ENCODE measurements at regions not wholly inside any gene's neighbourhood (a gene's known extent, or its start where the extent isn't known, plus 50 kb on each side); places are given as distances from the start of the nearest gene placed in this dataset.

DNA sequence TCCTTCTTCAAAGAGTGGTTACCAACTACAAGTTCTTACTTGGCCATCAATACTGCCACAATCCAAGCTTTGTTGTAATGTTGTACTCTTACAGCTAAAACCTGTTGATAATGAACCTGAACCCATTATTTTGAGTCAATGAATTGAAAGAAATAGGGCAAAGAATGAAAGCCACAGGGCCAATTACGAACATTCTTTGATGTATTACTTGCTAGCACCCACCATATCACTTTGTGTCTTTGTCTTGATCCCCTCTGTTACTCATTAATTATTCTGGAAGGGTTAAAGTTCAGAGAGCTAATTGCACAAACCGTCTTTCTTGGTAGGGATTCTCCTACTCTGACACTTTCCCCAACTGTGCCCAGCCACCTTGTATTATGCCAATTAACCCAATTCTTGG, 53.2 kb upstream of the TFEC start:
- DNase-seq (ENCODE audit: low read depth, low spot score) = no peak

DNA sequence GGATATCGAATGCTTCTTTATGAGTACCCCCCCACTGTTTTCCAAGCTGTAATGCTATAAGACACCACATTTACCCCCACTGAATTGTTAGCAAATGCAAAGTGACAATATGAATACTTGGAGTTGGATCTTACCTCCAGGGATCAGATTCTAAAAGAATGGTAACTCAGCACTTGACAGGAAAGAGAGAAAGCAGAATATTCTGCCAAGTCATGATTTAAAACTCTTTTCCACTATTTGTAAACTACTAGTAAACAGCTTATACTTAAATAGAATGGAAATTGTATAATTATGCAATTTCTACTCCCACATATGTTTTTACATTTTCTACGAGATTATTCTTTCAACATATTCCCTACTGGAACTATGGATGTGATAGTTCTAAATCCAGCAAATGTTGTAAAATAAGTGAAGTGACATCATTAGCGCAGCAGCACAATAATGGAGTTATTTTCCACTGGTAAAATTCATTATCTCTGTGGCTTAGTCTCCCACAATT, 56.0 kb upstream of the TFEC start:
- DNase-seq (ENCODE audit: low read depth, low spot score) = no peak

DNA sequence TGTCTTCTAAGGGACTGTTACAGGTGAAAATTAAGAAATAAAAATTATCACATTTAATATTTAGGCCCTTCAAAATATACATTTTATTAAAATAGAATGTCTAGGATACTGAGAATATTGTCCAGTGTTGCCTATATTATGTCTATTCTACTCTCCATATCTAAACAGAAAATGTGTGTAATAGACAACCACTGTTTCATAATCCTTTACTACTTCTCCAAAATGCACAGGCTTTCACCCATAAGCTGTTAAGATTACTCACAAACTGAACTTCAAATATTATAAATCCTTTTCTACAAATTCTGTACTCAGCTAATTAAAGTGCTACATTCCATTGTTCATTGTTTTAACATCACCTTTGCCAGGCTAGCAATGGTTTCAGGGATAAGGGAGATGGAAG, 56.7 kb upstream of the TFEC start:
- DNase-seq (ENCODE audit: low read depth, low spot score) = no peak

DNA sequence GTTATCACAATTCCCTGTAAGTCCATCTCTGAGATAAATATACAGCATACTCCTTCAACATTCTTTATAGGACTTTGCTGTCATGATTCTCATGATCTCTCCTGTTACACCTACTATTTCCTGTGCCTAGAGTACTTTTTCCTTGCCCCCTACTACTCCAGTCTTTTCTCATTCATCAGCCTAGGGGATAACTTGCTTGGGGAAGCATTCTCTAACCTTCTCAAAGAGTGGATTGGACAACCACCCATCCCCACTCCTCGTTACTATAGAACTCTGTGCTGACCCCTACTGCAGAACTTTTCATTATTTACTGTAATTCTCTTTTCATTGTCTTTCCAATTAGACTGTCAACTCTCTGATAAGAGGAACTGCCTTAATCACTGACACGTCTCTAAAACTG, 57.4 kb upstream of the TFEC start:
- DNase-seq (ENCODE audit: low read depth, low spot score) = peak; percentile 1

DNA sequence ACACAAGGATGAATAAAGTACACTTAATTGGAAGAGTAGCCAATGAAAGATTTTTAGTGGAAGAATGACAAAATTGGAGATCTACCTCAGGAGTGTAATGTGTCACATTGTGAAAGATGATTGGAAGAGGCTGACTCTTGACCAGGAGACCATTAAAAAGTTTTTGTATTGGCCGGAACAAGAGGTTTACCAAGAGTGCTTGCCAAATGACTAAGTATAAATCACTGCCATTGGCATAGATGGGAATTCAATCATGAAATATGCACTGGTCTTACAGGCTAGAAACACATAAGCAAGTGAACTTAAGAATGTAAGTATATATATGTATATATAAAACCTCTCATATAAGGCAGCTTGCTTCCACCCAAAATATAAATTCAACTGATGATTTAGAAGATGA, 58.7 kb upstream of the TFEC start:
- no peak for DNase-seq (ENCODE audit: low read depth, low spot score)

DNA sequence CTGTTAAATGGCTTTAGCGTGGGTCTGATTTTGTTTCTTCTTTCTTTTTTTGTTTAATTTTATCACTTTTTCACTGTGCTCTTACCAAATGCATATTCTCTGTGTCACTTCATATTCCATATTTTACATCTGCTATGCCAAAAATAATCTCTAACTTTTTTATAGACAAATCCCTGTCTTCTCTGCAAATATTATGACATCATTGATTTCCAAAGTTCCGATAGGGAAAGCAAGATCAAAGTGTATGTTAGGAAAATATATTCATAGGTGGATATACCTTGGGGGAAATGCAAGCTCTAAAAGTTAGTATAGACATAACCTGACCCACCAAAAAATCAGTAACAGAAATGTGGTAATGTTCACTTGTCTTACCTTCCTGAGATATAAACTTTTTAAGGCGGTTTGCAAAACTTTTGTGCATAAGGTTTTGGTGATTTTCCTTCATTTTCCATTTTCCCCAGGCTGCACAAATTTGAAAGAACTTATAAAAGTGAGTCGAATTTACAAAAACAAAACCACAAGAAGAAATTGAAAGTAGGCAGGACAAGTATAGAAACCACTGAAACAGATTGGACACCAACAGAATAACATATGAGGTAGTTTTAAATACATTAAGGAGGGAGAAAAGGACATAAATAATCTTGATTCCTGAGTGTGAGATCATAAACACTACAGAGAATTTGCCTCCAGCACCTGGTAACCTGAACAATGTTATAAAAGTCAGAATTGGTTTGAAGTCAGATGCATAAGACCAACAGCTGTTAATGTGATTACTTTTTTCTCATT, 63.1 kb upstream of the TFEC start:
- DNase-seq (ENCODE audit: low read depth, low spot score) = no peak

DNA sequence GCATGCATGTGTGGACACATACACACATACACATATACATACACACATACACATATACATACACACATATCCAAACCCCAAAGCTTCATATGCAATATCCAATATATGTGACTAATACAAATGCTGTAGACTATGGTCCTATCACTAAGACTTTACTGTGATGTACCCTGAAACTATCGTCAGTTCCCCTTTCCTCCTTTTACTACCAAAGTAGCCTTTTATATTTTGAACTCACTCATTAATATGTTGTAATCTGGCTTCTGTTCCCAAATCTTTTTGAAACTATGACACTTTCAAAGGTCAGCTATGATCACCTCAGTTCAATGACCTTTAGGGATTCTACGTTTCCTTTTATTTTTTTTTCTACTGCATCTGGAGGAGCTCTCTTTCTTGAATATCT, 64.8 kb upstream of the TFEC start:
- DNase-seq (ENCODE audit: low read depth, low spot score) = no peak

DNA sequence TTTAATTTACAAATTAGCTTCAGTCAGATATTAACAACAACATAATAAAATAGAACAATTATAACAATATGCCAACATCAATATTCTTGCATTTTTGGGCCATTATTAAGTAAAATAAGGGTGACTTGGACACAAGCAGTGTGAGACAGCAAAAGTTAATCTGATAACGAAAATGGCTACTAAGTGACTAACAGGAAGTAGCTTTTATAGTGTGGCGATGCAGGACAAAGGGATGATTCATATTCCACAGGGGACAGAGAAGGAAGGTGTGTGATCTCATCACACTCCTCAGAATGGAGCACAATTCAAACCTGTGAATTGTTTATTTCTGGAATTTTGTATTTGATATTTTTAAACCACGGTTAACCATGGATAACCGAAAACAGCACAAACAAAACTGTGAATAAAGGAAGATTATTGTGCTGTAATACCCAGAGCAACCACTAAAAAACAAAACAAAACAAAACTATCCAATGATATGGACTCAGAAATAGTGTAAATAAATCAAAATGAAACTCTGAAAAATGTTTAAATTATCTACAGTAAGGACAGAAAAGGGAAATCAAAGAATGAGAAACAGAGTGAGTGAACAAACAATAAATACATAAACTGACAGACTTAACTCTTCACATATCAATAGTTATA, 66.9 kb upstream of the TFEC start:
- no peak for DNase-seq (ENCODE audit: low read depth, low spot score)

DNA sequence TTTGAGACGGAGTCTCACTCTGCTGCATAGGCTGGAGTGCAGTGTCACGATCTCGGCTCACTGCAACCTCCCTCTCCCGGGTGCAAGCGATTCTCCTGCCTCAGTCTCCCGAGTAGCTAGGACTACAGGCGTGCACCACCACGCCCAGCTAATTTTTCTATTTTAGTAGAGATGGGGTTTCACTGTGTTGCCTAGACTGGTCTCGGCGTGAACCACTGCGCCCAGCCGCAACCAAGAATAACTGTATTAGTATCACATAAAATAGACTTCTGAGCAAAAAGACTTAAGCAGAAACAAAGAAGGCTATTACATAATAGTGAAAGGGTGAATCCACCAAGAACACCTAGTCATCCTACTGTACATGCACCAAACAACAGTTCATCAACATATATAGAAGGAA, 67.6 kb upstream of the TFEC start:
- DNase-seq (ENCODE audit: low read depth, low spot score) = no peak

DNA sequence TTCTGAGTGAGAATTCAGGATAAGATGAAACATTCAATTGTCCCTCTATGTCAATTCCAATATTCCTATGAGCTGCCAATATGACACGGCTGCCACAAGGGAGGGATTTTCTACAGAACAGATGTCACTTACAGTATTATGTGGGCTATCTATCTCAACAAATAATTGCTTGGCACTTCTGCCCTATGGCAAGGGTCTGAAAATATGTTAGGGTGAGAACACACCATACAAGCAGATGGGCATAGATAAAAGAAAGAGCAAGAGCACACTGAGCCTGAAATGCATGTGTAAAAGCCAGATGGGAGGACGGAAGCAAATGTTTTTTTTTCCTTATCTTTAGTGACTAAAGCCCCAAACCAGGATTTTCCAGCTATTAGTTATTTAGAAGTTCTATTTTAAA, 70.1 kb upstream of the TFEC start:
- DNase-seq (ENCODE audit: low read depth, low spot score) = no peak

DNA sequence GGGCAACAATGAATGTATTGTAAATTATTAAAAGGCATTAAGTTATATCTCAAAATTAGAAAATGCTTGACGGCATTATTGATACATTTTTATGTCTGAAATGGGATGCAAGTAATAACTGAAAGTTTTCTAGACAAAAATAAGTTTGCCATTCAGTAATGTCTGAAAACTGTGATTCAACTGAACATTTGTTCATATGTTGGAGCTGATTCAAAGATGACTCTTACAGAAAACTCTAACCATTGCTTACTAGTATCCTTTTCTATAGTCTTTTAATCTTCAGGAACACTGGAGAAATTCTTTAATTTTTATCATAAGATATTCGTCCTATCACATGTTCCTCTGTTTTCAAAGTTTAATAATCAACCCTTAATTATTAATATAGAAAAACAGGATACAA, 71.1 kb upstream of the TFEC start:
- DNase-seq (ENCODE audit: low read depth, low spot score) = no peak

DNA sequence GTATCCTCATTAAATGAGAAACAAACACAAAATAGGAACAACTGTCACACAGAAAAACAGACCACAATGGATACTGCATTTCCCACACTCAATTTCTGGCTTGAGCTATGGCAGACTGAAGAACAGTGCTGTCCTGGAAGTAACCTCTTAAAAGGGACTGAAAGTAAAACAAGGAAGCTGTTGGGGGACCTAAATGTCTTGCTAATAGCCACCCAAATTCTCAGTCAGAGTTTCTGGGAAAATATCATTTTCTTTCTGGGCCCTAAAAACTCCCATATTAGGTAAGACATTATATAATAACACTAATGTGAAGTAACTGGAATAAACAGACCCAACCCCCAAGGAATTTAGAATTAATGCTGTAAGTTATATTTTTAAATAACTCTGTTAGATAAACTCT, 80.9 kb upstream of the TFEC start:
- DNase-seq (ENCODE audit: low read depth, low spot score) = no peak

DNA sequence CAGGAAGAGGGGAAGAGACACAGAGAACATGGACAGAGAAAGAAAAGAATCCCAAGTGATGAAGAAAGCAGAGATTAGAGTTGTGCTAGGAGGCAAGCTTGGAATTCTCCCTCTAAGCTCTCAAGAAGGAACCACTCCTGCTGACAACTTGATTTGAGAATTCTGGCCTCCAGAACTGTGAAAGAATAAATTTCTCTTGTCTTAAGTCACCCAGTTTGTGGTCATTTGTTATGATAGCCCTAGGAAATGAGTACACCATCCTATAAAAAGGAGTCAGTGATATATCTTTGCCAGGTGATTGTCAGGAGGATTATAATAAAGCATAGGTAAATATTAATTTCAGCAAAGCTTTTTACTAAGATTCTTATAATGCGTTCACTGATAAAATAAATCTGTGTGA, 82.7 kb upstream of the TFEC start:
- DNase-seq (ENCODE audit: low read depth, low spot score) = no peak

DNA sequence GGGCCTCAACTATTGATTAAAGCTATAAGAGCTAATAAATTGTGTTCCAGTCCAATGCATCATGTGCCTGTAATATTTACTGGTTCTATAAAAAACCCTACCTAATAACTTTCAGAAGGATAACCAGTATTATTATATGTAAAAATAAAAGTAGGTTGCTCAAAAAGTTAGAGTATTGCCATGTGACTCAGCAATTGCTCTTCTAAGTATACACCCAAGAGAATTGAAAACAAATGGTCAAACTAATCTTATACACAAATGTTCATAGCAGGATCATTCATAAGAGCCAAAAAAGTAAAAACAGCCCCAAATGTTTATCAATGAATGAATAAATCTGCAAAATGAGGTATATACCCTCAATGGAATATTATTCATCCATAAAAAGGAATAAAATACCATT, 89.5 kb upstream of the TES start:
- no peak for DNase-seq (ENCODE audit: low read depth, low spot score)

DNA sequence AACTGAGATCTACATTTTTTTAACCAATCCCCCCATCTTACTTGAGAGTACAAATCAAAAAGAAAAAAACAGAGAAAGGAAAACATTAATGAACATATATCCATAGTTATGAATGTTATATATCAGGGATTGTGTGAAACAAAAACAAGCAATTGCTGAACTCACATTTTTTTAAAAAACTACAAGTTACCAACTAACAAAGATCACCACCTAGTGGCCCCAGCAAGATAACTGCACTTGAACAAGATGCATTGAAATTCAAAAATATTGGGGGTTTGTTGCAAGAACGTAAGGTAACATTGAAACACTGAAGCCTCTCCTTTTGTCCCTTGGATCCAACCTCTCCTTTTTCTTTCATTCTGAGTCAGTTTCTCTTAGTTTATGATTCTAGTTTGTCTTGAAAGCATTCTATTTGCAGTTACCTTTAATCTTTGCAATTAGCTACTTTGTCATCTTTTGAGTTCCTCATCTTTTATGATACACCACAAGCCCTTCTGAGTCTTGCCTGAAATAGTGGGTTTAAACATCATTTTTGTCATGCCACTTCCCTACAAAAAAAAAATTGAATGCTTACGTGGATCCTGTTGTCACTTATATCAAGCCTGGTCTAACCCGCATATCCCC, 87.3 kb upstream of the TES start:
- DNase-seq (ENCODE audit: low read depth, low spot score) = no peak

DNA sequence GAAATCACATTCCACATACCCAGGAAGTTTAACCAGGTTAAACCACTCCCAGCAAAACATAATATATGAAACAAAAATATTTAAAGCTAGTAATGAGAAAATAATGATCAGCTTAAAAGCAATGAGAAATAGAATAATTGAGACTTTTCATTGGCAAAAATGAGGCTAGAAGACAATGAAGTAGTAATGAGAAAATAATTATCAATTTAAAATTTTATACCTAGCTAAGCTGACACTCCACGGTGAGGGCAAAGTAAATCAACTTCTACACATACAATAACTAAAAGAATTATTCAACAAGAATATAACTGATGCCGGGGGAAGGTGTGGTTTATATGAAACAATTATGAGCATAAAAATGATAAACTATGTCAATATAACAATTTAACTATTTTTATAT, 82.2 kb upstream of the TES start:
- DNase-seq (ENCODE audit: low read depth, low spot score) = no peak

DNA sequence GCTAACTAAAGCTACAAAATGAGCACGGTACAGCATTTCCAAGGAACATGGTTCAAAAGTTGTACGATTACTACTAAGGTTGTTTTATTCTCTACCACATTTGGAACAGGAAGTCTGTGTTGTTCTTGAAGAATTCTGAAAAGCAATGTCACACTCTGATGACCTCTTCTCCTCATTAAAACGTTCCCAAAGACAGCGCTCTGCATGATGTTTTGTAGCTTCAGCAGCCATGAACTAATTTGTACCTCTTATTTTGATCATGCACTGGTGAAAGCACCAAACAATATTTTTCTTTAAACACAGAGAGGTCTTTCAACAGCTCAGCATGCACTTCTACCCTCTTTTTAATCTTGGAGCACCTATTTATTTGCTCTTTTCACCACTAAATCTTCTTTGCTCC, 75.0 kb upstream of the TES start:
- DNase-seq (ENCODE audit: low read depth, low spot score) = no peak

DNA sequence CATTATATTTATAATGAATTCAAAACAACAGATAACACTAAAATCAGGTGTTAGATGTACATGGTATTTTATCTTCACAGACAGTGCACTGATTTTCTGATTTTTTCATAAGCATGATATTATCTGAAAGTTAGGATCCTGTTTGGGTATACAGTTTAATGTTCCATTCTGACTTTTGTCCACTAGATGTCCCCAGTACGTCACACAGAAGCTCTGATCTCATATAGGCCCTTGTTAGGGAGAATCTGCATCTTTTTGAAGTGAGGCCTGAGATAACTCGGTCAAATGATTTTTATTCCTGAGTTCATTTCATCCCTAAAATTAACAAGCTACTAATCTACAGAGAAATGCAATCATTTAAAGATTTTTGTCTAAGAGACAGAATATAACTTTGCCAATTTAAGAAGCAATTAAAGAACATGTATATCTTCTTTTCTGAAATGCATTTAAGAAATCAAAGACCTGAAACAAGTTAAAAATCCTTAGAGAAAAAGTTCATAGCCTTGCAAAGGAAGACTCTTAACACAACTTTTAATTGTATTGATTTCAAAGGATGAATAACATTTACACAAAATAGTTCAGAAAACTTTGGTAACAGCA, 72.0 kb upstream of the TES start:
- DNase-seq (ENCODE audit: low read depth, low spot score) = peak; percentile 12

DNA sequence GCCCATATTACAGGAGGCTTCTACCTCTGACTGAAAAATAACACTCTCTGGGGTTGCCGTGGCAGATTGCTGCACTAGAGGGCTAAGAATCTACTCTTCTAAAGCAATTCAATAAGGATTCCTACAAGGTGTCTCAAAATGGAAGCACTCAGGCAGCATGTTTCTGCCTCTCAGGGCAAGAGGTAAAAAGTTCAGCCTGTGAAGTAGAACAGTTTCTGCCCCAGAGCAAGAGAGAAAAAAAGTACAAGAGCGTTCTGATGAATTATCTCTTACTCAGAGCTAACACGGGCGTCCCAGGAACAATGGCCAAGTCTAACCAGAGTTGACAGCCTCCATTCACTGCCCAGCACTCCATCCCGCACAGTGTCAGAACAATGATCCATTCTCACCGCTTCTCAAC, 71.3 kb upstream of the TES start:
- no peak for DNase-seq (ENCODE audit: low read depth, low spot score)

DNA sequence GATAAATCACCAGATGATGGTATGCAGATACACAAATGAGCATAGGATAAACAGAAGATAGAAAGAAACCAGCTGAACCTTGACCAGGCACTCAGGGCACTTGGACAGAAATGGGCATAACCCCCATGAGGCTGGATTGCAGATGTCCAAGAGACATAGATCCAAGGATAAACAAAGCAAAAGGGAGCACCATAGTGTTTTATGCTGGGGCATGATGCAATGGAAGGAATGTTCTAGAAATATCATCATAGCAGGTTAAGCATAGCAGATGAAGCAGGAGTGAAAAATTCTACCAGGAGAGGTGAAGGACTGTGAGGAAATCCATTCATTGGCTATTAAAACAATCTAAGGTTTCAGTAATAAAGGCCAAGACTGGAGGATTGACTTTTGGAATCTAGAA, 70.5 kb upstream of the TES start:
- DNase-seq (ENCODE audit: low read depth, low spot score) = no peak

DNA sequence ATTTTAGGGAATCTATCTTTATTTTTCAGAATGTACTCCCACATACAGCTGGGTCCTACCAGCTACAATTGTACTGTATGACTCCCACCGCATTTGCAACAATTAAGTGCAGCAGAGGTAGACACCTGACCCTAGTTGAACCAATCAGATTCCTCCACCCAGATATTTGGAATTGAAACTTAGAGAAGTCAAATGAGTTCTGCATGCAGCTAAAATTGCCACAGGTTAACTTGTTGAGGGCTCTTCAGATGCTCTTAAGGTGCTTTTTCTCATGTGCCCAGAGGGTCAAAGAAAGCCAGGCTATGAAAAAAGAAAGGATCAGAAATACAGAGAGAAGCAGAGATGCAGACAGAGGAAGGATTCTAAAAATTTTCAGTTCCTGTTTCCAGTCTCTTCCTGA, 68.0 kb upstream of the TES start:
- DNase-seq (ENCODE audit: low read depth, low spot score) = no peak

DNA sequence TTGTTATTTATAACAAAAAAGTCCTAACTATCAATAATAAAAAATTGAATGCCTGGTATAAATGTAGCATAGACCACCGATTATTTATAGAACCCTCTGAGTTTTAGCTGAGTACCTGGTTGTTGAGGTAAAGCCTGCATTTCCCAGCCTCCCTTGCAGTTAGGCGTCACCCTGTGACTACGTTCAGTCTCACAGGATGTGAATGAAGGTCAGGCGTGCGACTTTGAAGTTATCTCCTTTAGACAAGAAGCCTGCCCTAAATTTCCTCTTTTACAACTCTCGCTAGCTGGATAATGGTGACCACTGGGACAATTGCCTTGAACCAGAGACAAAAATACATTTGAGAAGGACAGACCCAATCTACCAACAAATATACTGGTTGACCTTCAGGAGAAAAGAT, 67.5 kb upstream of the TES start:
- no peak for DNase-seq (ENCODE audit: low read depth, low spot score)

Measured in iPS DF 19.7 (cell line).